ENCODE measurements at regions not wholly inside any gene's neighbourhood (a gene's known extent, or its start where the extent isn't known, plus 50 kb on each side); places are given as distances from the start of the nearest gene placed in this dataset.

- TF ChIP-seq CTCF (IDR thresholded peaks at IDR 0.05; ENCODE audit: low read depth, low read length) (peak; percentile 53), EZH2phosphoT487 (IDR thresholded peaks at IDR 0.05; ENCODE audit: low read depth) (no peak)
Measured at GRCh38 chr10:56469482-56469881, 108.4 kb upstream of the ZWINT start.

Measured in OCI-LY3 (cell line).